ENCODE measurements at regions not wholly inside any gene's neighbourhood (a gene's known extent, or its start where the extent isn't known, plus 50 kb on each side); places are given as distances from the start of the nearest gene placed in this dataset.
"Not testable (repeated sequence)": the region's sequence is repeated elsewhere in the genome, so short reads cannot be mapped to it uniquely, and the experiment has no call there.

DNA sequence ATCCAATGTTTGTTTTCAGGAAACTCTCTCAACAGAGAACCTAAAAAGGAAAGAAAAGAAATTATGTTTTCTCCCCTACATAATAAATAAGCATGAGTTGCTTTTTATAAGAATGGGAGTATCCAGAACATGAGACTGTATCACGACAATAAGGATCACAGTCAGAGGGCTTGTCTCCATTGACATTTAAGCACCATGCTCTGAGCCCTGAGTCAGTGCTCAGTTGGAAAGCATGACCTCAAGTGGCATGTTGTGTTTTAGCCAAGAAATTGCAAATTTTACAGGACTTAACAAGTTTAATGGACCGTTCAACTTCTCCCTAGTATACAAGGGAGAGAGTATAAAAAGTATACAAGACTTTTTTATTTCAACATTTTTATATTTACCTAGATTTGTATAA, 431.6 kb downstream of the GJA1 start:
- peak; percentile 58 for DNase-seq (ENCODE audit: low spot score)

DNA sequence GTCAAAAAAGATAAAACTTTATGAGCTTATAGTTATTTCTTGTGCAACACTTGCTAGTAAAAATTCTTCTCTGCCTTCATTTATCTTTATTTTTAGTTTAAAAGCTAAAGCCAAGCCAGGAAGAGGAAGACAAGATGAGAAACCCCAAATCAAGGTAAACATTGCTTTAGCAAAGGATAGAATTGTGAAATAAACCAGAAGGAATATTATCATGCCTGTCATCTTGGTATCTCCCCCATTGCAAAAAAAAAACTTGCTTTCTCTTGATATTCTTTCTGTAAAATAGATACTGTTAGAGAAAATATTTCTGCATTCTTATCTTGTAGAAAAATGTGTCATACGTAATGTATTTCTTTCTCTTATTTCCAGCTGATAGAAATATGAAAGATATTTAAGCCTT, 432.8 kb downstream of the GJA1 start:
- DNase-seq (ENCODE audit: low spot score) = peak; percentile 95

DNA sequence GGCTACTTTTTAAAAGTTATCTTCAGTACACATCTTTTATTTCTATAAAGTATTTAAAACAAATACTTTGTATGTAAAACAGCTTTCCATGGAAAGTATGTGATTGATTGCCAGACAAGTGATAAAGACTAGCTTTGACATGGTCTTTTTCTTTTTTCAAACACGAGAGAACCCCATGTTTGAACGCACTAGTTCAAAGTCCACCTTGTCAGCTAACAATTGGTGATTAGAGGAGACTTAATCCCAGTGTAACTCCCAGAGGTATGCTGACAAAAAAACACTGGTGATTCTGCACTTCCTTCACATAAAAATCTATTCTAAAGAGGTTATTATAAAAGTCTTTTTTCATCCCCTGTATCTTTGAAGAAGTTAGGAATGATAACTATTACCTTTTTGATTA, 438.1 kb downstream of the GJA1 start:
- no peak for DNase-seq (ENCODE audit: low spot score)

DNA sequence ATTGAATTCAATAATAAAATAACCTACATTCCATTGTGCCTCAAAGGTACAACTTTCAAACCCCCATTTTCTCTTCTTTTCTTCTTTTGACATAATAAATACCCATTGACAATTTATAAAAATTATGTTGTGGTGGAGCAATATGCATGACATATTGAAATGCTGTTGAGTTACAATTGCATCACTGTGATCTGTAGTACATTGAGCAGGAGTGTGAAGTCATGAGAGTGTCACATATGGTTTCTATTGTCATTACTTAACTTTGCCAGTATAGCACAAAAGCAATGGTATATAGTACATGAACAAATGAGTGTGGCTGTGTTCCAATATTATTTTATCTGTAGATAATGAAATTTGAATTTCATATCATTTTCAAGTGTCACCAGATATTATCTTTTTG, 441.3 kb downstream of the GJA1 start:
- DNase-seq (ENCODE audit: low spot score) = no peak

DNA sequence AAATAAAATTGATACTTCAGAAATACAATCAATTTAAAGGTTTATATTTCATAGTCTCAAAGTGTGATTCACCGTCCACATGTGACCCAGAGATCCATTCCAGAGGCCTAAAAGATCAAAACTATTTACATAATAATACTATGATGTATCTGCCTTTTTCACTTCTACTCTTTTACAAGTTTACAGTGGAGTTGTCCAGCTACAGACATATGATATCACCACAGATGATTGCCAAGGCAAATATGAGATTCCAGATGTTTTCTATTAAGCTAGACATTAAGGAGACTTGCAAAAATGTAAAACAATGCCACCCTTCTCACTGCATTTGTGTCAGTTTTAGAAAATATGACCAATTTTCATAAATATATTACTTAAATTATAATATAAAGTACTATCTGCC, 443.7 kb downstream of the GJA1 start:
- peak; percentile 30 for DNase-seq (ENCODE audit: low spot score)

DNA sequence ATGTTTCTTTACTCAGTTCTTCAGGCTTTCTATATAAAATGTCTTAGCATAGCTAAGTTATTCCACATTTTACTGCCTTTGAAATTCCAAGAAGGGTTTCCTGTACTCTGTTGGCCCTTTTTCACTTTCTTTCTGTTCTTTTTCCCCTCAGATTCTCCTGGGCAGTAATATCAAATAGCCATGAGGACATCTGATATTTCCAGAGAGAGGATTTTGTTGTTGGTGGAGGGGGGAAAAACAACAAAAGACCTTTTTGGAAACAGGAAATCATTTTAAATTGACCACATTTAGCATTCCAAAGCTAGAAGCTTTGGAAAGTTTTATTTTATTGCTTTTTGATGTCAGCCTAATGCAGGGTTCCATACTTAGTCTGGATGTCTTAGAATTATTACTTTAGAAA, 445.4 kb downstream of the GJA1 start:
- DNase-seq (ENCODE audit: low spot score) = peak; percentile 29

DNA sequence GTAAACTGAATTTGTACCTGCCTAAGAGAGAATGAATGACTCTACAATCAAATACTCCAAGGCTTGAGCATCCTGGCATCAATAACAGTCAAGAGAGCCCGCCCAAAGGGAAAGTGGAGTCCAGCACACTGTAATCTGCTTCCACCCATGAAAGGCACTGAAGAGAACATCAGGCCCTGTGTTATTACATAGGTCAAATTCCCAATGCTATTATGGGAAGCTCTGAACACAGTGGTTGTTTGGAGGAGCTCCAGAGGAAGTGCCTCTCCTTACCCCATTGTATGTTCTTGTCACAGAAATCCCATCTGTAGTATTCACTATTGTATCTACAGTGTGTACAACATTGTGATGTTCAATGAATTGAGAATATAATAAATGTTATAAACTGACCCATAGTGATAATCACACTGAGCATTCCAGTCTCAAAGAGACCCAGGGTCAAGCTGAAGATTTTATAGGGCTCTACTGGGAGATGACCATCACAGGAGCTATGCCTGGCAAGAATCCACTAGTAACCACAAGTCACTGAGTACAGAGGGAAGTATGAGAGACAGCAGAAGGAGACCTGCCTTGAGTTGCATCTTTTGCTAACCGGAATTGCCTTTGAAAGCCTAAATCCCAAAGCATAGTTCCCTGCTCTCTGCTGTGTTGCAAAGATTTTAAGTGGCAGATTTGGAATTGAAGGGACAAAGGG, 446.7 kb downstream of the GJA1 start:
- DNase-seq (ENCODE audit: low spot score) = no peak

DNA sequence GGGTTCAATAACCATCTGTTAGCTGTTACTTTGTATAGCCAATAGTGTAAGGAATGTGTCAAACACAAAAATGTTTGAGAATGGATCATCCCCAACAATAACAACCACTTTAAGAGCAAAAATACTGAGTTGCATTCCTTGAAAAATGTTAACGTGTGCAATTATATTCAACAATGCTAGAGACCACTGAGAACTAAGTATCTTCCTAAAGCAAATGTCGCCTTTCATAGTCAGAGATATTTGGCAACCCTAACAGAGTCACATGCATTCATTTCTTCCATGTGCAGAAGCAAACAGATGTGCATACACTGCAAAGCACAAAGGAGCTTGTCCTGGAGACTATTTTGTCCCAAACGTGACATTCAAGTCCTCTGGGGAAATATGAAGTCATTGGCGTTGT, 448.6 kb downstream of the GJA1 start:
- no peak for DNase-seq (ENCODE audit: low spot score)

DNA sequence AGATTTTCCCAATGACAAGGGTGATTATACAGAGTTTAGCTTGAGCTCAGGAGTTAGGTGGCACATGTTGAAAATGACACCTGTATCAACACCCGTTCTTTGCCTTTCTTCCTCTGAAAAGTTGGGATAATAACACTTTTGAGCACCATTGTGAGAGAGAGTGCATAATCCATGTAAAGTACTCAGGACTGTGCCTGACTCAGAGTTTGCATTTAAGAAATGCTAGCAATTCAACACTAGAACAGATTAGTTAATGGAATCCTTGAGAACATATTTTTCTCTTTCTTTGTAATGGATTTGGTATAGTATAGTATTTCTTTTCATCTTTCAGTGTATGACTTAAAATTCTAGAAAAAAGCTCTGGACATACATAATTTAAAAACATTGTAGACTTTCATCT, 449.2 kb downstream of the GJA1 start:
- peak; percentile 52 for DNase-seq (ENCODE audit: low spot score)

DNA sequence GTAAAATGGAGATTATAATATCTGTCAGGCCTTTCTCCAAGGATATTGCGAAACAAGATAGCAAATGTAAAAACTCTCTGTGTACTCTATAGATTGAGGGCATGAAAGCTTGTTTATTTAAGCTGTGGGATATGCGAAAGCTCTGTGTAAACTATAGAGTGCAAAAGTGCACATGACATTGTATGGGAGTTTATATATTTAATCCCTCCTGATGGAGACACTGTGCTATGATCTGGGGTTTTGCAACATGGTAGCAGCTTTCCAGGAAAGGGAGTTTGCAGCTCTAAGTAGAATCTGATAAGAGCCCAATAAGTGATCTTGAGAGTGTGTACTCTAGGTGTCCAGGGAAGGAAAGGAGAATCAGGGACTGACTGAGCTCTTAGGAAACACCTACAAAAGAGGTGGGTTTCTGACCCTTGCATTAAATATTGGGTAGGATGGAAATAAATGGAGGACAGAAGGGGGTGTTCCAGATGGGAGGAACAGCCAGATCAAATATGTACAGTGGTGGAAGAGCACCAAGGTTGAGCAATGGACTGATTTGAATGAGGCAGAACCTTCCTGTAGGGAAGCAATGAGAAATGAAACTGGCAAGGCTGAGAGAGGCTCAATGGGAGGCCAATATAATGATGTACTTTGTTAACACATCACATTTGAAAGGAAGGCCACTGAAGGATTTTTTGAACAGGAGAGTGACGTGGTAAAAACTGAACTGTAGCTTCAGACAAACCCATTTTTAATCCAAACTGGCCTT, 450.1 kb downstream of the GJA1 start:
- peak; percentile 96 for DNase-seq (ENCODE audit: low spot score)

DNA sequence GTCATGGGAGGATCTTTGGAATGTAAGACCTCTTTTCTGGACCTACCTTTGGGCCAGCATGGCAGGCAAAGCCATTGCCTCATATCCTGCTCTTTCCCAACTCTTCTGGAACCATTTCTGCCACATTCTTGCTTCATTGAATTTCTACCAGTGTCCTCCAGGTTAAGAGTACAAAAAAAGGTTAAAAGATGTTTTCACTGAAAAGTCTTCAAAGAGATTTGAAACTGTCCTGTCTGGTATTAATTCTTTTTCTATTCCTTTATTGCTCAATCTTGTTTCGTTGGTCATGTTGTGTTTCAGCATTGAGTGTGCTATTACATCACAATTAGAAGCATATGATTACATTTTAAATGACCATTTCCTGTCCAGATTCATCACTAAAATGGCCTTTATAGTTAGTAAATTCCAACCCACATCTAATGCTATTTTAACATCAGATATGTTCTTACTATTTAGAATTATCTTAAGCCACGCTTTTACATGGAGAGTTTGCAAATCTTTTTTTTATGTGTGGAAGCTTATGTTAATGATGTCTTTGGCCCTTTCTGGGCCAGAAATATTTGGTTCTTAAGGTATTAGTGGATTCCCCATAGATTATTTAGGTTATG, 450.9 kb downstream of the GJA1 start:
- DNase-seq (ENCODE audit: low spot score) = peak; percentile 90

DNA sequence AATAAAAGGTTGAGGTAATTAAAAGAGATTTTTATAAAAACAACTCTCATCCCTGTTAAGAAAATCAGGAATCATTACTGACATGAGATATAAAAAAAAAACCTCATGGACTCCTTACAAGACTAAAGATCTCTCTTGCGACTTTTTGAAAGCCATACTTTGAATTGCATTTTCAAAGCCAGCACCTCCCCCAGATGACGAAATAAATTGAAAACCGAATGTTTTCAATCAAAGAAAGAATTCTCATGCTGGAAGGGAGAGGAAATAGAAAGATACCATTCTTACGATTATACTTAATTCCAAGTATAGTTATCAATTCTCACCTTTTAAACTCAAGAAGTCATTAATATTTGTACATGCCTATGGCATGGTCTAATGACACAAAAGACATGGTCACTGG, 452.3 kb downstream of the GJA1 start:
- DNase-seq (ENCODE audit: low spot score) = no peak

DNA sequence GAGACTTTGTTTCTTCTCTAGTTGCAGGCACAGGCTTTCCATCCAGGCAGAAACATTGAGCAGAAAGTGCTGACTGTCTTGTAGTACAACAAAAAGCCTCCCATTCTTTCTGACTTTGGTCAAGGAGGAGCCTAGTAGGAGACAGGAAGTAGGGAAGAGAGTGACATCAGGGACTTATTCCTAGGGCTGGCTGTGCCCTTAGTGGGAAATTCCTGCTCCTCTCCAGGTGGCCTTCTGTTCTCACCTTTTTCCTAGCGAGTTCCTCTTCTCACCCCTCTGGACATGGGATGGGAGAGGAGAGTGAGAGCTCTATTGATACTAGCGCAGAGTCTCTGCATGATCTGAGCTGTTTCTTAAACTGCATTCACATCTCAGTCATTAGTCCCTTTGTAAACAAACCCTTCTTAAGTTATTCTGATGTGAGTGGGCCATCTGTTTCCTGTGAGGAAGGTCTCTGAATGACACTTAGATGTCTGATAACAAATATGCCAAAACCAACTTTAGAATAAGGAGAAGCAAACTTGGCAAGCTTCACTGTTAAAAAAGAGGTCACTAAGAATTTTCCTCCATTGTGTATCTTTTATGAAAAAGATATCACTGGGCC, 455.0 kb downstream of the GJA1 start:
- DNase-seq (ENCODE audit: low spot score) = no peak

DNA sequence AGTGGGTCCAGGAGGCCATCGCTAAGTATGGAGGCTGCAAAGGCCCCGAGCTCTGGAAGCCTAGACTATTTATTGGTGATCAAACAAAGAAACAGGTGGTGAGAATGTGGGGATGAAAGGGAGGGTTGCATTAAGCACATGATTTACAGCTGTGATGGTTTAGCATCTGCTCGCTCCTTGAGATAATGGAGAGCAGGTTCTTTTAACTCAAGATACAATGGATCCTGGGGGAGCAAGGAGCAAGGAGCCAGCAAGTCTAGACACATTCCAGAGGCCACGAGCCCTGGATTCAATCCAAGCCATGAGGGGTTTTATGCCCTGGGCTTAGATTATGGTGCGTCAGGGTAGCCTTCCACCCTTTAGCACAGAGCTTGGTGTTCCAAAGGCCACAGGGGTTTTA, 460.3 kb downstream of the GJA1 start:
- DNase-seq (ENCODE audit: low spot score) = not testable (repeated sequence)

DNA sequence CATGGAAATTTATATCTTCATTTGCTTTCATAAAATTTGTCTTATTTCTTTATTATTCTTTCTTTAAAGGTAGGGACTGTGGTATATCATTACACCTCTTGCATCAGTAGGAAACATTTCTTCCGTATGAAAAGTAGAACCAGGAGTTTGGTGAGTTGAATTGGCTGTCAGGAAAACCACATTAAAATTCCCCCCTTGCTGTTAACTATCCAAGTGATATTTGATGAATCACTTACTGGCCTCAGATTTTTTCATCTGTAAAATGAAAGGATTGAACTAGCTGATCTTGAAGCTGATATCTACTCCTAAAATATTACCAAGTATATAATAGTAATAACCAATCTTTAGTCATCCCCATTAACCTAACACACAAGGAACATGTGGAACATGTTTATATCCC, 460.9 kb downstream of the GJA1 start:
- no peak for DNase-seq (ENCODE audit: low spot score)

DNA sequence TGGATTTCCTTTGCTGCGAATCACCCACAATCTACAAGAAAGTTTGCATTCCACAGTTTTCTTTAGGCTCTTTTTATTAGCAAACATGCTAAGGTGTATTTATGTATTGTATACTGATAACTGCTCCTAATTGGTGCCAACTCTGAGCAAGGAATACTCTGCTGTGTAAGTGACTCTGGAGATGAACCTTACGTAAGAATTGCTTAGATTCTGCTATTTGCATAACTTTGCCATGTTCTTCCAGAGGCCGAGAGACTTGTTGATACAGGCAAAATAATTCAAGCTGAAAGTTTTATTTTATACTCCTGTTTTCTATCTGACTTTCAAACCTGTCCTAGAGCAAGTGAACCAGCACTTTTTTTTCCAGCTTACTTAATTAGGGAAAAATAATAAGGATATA, 461.3 kb downstream of the GJA1 start:
- peak; percentile 54 for DNase-seq (ENCODE audit: low spot score)

DNA sequence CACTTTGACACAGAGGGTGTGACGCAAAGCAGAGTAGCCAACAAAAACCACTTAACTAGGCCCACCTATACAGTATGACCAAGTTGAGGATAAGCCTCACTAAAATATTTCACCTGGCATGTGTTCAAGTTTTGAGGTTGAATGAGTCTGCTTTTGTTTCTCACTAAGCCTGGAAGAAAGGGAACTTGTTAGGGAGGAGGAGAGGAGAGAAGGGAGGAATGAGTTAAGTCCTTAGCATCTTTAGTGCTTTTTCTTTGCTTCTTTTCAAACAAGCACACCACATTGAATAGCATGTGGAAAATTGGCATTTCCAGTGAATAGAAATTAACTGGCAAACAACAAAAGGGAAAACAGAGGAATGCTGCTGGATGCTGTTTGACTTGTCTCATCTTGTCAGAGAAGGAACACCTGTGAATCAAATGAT, 461.9 kb downstream of the GJA1 start:
- DNase-seq (ENCODE audit: low spot score) = peak; percentile 42

DNA sequence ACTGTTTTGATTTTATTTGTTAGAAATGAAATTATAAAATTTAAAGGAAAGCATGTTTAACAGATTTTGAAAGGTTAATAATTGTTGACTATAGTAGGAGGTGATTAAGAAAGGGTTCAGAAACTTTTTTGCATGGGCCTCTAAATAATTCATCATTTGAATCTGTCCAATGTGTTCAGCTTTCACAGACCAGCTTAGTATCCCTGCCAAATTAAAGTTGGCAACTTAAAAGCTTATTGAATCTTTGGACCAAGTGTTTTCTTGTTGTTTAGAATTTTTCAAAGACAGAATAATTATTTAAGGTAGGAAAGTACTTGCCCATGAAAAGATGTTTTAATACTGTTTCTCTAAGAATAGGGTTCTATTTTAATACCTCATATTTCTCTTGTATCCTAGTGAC, 466.0 kb downstream of the GJA1 start:
- DNase-seq (ENCODE audit: low spot score) = no peak

DNA sequence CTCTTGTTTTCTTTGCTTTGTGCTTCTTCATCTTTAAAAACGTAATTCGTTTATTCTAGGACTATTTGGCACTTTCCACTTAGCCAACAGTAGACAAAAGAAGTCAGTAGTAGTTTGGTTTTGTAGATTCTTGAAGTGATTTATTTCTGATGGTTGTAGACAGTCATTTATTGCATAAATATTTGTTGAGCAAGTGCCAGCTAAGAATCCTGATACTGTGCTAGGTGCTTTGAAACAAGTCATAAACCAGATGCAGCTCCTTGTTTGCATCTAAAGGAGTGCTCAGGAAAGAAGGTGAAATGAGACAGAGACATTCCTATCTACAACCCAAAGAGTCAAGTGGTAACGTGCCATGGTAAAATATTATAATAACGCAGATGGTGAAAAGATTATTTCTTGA, 469.1 kb downstream of the GJA1 start:
- DNase-seq (ENCODE audit: low spot score) = no peak

DNA sequence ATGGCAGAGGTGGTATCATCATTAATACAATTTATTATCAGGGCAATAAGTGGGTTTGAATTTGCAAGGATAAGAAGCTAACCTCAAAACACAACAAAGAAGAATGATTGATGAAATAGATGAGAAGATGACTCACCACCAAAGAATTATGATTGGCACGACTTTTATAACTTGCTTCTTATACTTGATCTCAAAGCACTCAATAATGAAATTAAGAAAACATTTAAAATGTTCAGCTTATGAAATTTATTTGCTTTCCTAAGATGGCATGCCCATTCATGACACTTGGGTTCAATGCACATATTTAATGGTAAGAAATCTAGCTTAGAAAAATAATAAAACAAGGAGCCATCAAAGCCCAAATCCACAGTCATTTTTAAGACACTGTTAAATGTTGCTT, 477.5 kb downstream of the GJA1 start:
- DNase-seq (ENCODE audit: low spot score) = no peak

DNA sequence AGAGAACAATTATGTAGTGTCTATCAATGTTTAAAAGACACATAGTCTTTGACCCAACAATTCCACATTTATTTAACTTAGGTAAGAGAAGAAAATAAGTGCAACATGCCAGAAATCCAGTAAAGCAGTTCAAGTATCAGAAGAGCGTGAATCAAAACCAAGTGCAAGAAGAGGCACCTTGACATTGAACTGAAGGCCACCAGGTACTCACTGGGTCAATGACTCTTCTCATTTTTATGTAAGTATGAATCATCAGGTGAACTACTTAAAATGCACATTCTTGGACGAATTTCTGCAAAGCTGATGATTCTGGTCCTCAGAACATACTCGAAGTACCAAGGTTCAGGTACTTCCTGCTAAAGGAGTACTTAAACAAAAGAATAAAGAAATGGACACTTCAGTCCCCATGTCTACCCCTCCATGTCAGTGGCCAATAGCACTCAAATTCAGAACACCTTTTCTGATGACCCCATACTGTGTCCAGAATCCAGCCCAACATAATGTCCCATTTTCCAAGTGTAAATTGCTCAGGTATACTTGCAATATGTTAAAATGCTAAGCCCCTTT, 481.9 kb downstream of the GJA1 start:
- no peak for DNase-seq (ENCODE audit: low spot score)

DNA sequence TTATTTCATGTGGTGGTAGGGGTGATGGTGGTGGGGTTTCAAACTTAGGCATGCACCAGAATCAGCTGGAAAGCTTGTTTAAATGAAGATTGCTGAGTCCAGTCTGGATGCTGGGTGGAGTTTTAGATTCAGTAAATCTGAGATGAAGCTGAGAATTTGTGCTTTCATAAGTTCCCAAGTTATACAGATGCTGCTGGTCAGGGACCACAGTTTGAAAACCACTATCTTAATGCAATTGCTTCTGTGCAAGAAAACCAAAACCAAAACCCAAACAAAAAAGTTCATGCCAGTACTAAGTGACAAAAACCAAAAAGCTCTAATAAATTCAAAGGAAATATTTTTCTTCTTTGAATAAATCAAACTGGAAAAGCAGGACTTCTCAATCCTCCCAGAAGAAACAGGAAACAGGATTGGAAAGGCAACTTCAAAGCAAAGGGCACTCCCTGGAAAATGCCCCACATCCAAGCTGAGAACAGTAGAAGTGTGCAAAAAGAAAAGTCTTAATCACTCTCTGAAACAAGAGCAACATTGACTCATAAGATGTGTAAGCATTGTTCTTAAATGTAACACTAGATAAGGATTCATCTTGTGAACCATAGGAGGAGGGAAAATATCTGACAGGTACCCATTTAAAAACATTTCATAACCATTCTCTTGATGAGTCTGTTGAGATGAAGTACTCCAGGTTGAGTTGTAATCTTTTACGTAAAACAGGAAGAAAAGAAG, 481.5 kb upstream of the HSF2 start:
- DNase-seq (ENCODE audit: low spot score) = no peak

Data from umbilical cord (tissue), 1 donor.